ENCODE measurements at regions not wholly inside any gene's neighbourhood (a gene's known extent, or its start where the extent isn't known, plus 50 kb on each side); places are given as distances from the start of the nearest gene placed in this dataset.

DNA sequence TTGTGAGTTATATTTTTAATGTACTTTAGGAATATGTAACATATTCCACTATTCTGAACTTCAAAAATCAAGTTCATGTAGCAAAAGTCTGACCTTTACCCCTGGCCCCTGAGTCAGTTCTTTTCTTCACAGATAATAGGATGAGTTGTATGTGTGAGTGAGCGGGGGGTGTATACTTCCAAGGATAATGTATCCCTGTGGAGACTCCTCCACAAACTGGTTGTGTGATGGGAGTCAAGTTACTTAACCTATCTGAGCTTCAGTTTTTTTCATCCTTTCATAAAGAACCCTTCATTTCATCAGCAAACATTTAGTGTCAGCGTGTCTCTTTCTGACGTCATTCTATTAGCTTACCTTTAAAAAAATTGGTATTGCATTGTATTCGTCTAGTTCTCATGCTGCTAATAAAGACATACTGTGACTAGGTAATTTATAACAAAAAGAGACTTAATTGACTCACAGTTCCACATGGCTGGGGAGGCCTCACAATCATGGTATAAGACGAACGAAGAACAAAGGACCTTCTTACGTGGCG is 288.1 kb upstream of the GPC6 start:
- no peak for DNase-seq

DNA sequence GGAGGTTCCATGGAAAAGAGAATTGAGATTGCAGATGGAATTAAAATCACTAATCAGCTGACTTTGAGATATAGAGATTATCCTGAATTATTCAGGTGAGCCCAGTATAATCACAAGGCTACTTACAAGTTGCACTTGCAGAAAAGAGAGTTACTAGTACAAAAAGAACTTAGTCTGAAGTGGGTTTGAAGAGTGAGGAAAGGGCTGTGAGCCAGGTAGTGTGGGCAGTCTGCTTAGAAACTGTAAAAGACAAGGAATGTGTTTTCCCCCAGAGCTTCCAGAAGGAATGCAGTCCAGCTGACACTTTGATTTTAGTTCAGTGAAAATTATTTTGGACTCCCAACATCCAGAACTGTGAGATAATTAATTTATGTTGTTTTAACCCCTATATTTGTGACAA is 285.4 kb upstream of the GPC6 start:
- DNase-seq: peak; percentile 41

DNA sequence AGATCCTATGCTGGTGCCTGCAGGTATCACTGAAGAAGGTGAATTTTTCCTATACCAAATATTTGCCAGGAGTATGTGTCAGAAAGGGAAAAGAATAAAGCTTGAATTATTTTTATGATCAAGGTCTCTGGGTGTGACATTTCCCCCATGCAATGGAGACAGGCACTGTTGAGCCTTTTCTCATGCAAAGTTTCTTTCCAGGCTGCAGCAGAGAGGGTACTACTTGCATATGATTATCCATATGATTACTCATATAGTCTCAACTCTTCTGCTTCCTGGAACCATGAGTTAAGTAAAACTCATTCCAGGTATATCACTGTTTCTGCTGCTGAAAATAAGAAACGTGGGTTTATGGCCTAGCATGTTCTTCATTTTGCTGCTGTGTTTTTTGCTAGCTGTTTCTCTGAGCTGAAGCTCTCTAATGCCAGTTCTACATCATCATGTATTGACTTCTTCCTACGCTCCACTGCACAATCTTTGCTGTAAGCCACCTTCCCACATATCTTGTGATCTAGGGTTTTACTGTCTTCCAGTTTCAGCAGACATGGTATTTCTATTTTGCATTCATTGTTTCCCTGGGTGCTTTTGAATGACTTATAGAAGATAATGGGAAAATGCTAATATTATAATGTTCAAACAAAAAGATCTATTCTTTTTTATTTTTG is 278.7 kb upstream of the GPC6 start:
- no peak for DNase-seq

GRCh38 chr13:92950771-92951170 is 275.8 kb upstream of the GPC6 start:
- DNase-seq: no peak

- DNase-seq: no peak
Measured at GRCh38 chr13:92951273-92951890, 275.2 kb upstream of the GPC6 start.

DNA sequence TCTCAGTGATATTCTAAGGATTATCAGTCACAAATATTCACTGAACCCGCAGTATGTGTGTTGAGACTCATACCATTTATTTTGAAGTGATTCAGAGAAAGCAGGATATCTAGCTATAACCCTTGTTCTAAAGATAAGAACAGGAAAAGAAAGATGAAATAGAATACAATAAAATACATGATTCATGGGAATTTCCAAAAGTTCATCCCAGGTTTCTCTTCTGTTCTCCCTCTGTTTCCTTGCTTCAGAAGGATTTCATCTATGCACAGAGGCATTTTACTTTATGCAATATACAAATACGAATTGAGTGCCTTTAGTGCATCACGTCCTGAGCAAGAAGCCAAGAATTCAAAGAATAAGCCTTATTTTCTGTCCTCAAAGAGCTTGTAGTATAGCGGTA is 274.4 kb upstream of the GPC6 start:
- DNase-seq: no peak

GRCh38 chr13:92954746-92955145 is 271.9 kb upstream of the GPC6 start:
- no peak for DNase-seq

- DNase-seq: no peak
Measured at GRCh38 chr13:92959790-92960189, 266.8 kb upstream of the GPC6 start.

DNA sequence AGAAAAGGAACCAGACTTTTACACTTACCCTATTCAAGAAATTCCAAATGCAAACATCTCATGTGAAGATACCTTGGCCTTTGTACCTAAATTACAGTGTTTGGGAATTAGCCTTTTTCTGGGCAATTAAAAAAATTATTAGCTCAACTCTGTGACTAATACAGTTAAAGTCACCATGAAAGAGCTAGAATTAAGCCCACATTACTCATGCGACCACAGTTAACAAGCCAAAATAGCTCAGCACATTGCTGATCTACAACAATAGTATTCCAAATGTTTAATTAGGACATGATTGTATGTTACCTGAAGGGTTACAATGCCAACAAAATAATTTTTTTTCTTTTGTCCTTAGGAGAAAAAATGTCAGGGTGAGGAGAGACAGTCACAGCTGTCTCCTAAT is 263.6 kb upstream of the GPC6 start:
- peak; percentile 19 for DNase-seq

DNA sequence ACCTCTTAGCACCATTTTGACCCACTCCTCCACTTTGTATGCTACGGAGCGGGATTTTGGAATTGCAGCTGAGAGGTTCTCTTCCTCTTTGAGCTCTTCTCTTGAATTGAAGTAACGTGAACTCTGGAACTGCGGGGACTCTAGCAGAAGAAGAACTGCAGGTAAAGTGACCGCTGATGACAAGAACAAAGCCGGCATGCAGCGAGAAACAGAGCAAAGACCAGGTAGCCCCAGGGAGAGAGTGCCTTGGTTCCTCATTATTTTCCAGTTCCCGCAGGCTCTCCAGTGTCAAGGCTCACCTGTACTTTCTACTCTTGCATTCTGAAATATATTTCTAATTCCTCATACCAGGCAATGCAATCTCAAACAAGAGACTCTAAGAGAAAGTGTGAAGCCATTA is 260.3 kb upstream of the GPC6 start:
- DNase-seq: no peak

GRCh38 chr13:92966900-92967299 is 259.7 kb upstream of the GPC6 start:
- no peak for DNase-seq

DNA sequence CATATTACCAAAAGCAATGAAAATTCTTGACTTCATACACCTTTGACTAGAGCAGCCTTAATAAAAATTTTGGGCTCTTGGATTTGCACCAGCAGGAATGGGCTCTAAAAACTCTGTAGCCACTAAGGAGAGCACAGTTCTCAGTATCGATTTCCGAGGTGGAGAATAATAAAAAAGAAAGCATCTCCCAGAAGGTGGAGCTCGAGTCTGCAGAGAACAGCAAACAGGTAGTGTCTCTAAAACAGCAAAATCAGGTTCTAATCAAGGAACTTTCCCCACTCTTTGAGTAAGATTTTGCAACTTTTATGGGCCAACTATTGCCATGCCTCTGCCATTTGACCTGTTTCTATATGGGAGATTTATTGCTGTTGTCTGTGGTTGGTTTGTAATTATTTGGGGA is 258.7 kb upstream of the GPC6 start:
- DNase-seq: peak; percentile 25

DNA sequence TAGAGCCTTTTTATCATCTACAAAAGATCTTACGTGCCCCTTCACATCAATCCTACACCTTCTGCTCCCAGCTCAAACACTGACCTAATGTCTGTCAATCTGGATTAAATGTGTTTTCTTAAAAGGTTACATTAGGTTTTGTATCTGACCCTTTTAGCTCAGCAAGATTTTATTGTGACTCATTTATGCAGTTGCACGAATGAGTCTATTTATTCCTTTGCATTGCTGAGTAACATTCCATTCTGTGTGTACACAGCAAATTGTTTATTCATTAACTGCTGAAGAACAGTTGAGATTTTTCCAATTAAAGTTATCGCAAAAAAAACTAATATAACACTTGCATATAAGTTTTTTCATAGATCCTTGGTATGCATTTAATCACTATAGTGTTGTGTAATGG is 253.9 kb upstream of the GPC6 start:
- no peak for DNase-seq

DNA sequence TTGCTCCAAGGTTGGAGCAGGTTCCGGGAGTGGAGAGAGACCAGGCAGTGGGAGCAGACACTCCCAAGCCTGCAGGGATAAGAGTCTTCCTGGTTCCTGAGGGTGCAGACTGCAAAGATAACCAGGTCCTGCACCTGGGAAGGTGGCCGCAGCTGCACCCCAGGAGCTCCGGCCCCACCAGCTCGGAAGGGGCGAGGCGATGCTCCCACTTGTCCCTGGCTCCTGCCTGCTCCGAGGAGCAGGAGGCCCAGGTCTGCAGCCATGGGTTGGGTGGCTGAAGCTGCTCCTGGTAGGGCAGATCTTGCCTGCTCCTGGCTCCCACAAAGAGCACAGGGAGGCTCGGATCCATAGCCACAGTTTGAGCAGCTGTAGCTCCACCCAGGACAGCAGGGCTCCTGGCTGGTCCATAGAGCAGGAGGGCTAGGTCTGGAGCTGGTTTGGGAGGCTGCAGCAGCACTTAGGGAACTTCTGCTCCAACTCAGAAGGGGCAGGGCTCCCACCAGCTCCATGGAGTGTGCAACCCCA is 251.6 kb upstream of the GPC6 start:
- no peak for DNase-seq

DNA sequence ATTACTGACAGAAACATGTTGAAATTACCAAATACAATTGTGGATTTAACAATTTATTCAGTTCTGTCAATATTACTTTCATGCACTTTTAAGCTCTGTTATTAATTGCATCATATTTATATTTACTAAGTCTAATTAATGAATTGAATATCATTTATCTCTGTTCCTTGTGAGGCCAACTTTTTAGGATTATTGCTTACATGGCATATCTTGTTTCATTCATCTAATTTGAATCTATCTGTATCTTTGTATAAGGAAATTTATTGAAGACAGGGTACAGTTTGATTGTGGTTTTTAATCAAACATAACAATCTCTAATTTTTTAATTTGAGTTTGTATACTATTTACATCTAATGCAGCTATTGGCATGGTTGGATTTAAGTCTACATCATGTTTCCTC is 249.9 kb upstream of the GPC6 start:
- DNase-seq: no peak

DNA sequence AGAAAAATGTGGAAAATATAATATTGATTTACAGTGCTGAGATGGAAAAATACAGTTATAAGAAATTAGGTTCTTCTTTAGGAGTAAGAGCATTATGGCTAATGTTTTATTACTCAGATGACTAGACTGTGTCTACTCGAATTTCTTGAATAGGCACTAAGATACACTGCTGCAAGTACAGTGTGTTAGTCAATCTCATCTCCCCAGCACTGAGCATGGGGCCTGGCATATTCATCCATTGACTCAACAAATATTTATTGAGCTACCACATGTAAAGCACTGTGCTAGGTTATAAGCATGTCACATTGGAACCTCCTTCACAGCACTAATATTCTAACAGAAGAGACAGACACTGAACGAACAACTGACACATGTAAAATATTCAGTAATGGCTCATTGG is 242.5 kb upstream of the GPC6 start:
- DNase-seq: peak; percentile 10

DNA sequence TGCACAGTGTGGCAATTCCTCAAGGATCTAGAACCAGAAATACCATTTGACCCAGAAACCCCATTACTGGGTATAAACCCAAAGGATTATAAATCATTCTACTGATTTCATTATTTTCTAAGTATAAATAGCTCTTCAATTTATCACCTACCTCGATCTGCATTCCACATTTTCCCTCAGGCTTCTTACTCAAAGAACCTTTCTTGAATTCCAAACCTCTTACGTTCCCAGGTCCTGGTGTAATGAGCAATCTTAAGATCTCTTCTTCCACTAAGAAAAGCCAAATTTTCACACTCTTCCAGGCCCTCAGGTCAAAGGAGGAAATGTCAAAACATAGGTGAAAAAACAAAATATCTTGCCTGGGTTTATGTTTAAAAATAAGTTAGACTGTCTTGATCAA is 237.3 kb upstream of the GPC6 start:
- DNase-seq: peak; percentile 28

GRCh38 chr13:92991692-92992091 is 234.9 kb upstream of the GPC6 start:
- DNase-seq: peak; percentile 51

GRCh38 chr13:92994056-92994455 is 232.6 kb upstream of the GPC6 start:
- DNase-seq: peak; percentile 64

DNA sequence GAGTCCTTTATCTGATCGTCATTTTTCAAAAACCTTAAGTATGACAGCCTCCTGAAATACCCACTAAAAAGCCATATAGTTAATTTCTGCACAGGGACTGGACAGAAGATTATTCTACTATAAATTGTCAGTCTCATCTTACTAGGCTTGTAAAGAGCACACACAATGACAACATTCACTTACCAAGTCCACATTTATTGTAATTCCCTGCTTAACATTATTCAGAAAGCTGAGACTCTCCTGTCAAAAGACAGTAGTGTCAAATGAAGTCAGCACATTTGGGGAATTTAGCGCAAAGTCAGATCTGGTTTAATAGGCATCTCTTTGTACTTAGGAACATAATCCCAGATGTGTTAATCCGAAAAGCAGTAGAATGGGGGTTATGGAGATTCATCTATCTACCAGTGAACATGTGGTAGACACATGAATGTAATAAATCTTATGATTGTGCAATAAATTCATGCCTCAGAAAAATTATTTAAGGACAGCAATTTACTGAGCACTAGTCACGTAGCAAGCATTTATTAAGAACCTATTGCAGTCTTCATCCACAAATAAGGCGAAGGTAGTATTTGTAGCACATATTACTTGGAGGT is 224.6 kb upstream of the GPC6 start:
- DNase-seq: peak; percentile 72

GRCh38 chr13:93003531-93003930 is 223.1 kb upstream of the GPC6 start:
- DNase-seq: no peak

DNA sequence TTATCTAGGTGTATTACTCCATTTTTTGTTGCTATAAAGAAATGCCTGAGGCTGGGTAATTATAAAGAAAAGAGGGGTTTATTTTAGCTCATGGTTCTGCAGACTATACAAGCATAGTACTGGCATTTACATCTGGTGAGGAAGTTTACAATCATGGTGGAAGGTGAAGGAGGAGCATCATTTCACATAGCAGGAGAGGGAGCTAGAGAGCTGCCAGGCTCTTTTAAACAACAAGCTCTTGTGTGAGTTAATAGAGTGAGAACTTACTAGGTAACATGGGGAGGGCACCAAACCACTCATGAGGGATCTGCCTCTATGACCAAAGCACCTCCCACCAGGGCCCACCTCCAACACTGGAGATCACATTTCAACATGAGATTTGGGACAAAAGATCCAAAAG is 221.7 kb upstream of the GPC6 start:
- DNase-seq: peak; percentile 24

DNA sequence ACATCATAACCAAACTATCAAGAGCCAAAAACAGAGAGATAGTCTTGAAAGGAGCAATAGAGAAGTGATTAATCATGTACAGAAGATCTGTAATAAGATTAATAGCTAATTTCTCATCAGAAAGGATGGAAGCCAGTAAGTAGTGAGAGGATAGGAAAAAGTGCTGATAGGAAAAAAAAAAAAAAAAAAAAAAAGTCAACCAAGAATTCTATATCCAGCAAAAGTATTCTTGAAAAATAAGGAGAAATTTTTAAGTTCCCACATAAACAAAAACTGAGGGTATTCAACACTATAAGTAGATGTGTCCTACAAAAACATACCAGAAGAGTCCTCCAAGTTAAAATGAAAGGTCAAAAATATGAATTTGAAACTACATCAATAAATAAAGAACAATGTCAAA is 218.7 kb upstream of the GPC6 start:
- DNase-seq: no peak

- no peak for DNase-seq
Measured at GRCh38 chr13:93017493-93018112, 209.0 kb upstream of the GPC6 start.
